Spleen (tissue), 7 donors: ENCODE measurements at regions not wholly inside any gene's neighbourhood (a gene's known extent, or its start where the extent isn't known, plus 50 kb on each side); places are given as distances from the start of the nearest gene placed in this dataset.

Source experiments
- POLR2A ChIP-seq, 3 donors: fragments of 450-650 bp; IDR thresholded peaks; one replicate each; pipeline ENCODE4 v1.5.1; 2017; ENCODE audit warnings: antibody characterized with exemption in 3 of 3, mild to moderate bottlenecking in 1 of 3
- TF ChIP-seq, protein P1 (sequence below), 11 experiments: fragments of 200-600 bp in 7 of 11; fragments of 450-650 bp in 4 of 11; sonication (generic) in 4 of 11; IDR thresholded peaks in 8 of 11; conservative IDR thresholded peaks in 3 of 11; 1 replicate in 7 of 11; 2 replicates in 4 of 11; pipeline versions ENCODE4 v1.4.0 to v1.8.0; 2016 to 2021; ENCODE audit warnings: antibody characterized with exemption in 11 of 11, inconsistent platforms in 4 of 11, mild to moderate bottlenecking in 1 of 11
- donor health status: DM: no; HTN: no; CAD: no; lungs with moderate emphysema.
- donor health status: DM: no; HTN: no; CAD: no.
- donor health status: DM: no; HTN: no; CAD: no.

DNA sequence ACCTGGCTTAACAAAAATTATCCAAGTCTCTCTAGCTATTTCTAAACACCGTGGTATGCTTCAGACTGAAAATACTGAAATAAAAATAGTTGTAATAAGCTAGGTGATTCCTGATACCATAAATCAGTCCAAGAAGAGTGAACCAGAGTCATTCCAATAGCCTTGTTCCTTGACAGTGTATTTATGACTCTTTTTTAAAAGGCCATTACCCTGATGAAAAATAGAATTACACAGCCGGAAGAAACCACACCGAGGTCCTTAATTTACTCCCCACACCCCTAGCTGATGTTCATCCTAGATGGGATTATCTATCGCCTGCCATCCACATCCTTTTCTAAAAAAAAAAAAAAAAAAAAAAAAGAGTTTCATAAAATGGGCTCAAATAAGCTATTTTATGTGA lies 457.6 kb upstream of the GRAMD2B start:
- TF ChIP-seq, protein P1, sequence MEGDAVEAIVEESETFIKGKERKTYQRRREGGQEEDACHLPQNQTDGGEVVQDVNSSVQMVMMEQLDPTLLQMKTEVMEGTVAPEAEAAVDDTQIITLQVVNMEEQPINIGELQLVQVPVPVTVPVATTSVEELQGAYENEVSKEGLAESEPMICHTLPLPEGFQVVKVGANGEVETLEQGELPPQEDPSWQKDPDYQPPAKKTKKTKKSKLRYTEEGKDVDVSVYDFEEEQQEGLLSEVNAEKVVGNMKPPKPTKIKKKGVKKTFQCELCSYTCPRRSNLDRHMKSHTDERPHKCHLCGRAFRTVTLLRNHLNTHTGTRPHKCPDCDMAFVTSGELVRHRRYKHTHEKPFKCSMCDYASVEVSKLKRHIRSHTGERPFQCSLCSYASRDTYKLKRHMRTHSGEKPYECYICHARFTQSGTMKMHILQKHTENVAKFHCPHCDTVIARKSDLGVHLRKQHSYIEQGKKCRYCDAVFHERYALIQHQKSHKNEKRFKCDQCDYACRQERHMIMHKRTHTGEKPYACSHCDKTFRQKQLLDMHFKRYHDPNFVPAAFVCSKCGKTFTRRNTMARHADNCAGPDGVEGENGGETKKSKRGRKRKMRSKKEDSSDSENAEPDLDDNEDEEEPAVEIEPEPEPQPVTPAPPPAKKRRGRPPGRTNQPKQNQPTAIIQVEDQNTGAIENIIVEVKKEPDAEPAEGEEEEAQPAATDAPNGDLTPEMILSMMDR (IDR thresholded peaks at IDR 0.05 in 8 of 11, conservative IDR thresholded peaks at IDR 0.05 in 3 of 11) = no peak
- TF ChIP-seq POLR2A (IDR thresholded peaks at IDR 0.05) = no peak
